WI38 (cell line): ENCODE measurements at regions not wholly inside any gene's neighbourhood (a gene's known extent, or its start where the extent isn't known, plus 50 kb on each side); places are given as distances from the start of the nearest gene placed in this dataset.

ENCODE experiments used
- H3K4me3 ChIP-seq: 2 replicates; pipeline ENCODE4 v1.5.1; 2011; ENCODE audit warnings: low read depth, mild to moderate bottlenecking, control low read depth, low read length
- TF ChIP-seq, protein P1 (sequence below): IDR thresholded peaks from 2 replicates; pipeline ENCODE4 v1.5.1; 2012; ENCODE audit warnings: low read depth, mild to moderate bottlenecking, control low read depth, low read length

- no peak overlapping the region for H3K4me3 ChIP-seq
- TF ChIP-seq, protein P1, sequence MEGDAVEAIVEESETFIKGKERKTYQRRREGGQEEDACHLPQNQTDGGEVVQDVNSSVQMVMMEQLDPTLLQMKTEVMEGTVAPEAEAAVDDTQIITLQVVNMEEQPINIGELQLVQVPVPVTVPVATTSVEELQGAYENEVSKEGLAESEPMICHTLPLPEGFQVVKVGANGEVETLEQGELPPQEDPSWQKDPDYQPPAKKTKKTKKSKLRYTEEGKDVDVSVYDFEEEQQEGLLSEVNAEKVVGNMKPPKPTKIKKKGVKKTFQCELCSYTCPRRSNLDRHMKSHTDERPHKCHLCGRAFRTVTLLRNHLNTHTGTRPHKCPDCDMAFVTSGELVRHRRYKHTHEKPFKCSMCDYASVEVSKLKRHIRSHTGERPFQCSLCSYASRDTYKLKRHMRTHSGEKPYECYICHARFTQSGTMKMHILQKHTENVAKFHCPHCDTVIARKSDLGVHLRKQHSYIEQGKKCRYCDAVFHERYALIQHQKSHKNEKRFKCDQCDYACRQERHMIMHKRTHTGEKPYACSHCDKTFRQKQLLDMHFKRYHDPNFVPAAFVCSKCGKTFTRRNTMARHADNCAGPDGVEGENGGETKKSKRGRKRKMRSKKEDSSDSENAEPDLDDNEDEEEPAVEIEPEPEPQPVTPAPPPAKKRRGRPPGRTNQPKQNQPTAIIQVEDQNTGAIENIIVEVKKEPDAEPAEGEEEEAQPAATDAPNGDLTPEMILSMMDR: no peak
Measured at GRCh38 chr3:104561324-104561723, 805.4 kb upstream of the ALCAM start.

- no peak overlapping the region for H3K4me3 ChIP-seq
- TF ChIP-seq, protein P1: 0 out of 2 replicates have a peak, but pooled peaks have one; percentile 19
Measured at GRCh38 chr3:104564045-104564643, 802.6 kb upstream of the ALCAM start.

DNA sequence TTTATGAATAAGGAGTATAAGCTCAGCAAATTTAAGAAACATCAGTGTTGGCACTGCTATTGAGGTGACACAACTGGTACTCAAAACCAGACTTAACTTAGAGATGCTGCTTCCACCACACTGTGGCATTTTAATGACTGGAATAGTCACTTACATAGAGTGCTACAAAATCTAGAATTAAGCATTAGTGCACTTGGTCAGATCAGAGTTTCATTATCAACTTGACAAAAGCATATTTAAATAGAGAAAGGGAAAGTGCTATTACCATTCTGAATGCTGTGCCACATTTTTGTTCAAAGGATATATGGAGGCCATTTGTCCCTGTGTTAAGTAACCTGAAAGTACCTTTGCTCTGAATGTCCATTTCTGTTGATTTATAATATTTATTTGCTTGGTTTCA is 800.7 kb upstream of the ALCAM start:
- TF ChIP-seq, protein P1: no peak
- no peak overlapping the region for H3K4me3 ChIP-seq

GRCh38 chr3:104575634-104576033 is 791.1 kb upstream of the ALCAM start:
- TF ChIP-seq, protein P1: no peak

GRCh38 chr3:104578558-104578957 is 788.2 kb upstream of the ALCAM start:
- TF ChIP-seq, protein P1: no peak
- no peak overlapping the region for H3K4me3 ChIP-seq

More at GRCh38 chr3:104575634-104576033, 791.1 kb upstream of the ALCAM start:
- H3K4me3 ChIP-seq: no peak overlapping the region

- H3K4me3 ChIP-seq: no peak overlapping the region
- TF ChIP-seq, protein P1: no peak
Measured at GRCh38 chr3:104582092-104582491, 784.6 kb upstream of the ALCAM start.

- H3K4me3 ChIP-seq: no peak overlapping the region
- TF ChIP-seq, protein P1: no peak
Measured at GRCh38 chr3:104584682-104585081, 782.0 kb upstream of the ALCAM start.
